Ovary (tissue), 7 donors: ENCODE measurements at regions not wholly inside any gene's neighbourhood (a gene's known extent, or its start where the extent isn't known, plus 50 kb on each side); places are given as distances from the start of the nearest gene placed in this dataset.
"Not testable (repeated sequence)": the region's sequence is repeated elsewhere in the genome, so short reads cannot be mapped to it uniquely, and the experiment has no call there.

Experiments used
- DNase-seq, 5 donors: peaks; one replicate each; pipeline ENCODE4 v3.0.0-alpha.2; 2019 to 2020
- H3K27ac ChIP-seq, 2 donors: fragments of 200-600 bp; one replicate each; pipeline versions ENCODE4 v1.5.1 to v1.8.0; 2019 to 2022
- H3K27me3 ChIP-seq: fragments of 200-600 bp; one replicate; pipeline ENCODE4 v1.8.0; 2022
- H3K36me3 ChIP-seq: fragments of 200-600 bp; sonication (generic); one replicate; pipeline ENCODE4 v1.5.1; 2019
- H3K4me1 ChIP-seq: one replicate; pipeline ENCODE4 v1.8.1; 2013; ENCODE audit warnings: mild to moderate bottlenecking, moderate library complexity; ENCODE audit not compliant: insufficient read depth
- H3K4me3 ChIP-seq: fragments of 200-600 bp; sonication (generic); one replicate; pipeline ENCODE4 v1.5.1; 2017
- H3K9me3 ChIP-seq, 2 donors: fragments of 200-600 bp in 1 of 2; sonication (generic) in 1 of 2; one replicate each; pipeline versions ENCODE4 v1.5.1 to v1.8.1; 2013 to 2019; ENCODE audit warnings: mild to moderate bottlenecking in 1 of 2, moderate library complexity in 1 of 2
- EP300 ChIP-seq: sonication (generic); formaldehyde crosslinking; IDR thresholded peaks from one replicate; pipeline ENCODE4 v1.6.1; 2017; ENCODE audit warnings: antibody characterized with exemption
- POLR2A ChIP-seq: fragments of 450-650 bp; IDR thresholded peaks from one replicate; pipeline ENCODE4 v1.6.1; 2017; ENCODE audit warnings: antibody characterized with exemption, mild to moderate bottlenecking, moderate library complexity
- WGBS, 3 donors: extraction: QIAGEN DNeasy Blood & Tissue Kit in 1 of 3; methylation state at CpG; one replicate each; pipeline versions ENCODE4 v1.1.5 to v1.1.7; 2013 to 2017; 5-methylcytosine and 5-hydroxymethylcytosine counted together
- intact Hi-C, 4 donors: fragments of 100-400 bp; cut with DNase I; formaldehyde crosslinking; loops; one replicate each; pipeline versions ENCODE4 v1.11.0 to v1.15.1; 2022 to 2023
- TF ChIP-seq, protein P1 (sequence below), 3 donors: fragments of 450-650 bp in 2 of 3; fragments of 200-600 bp in 1 of 3; IDR thresholded peaks; one replicate each; pipeline versions ENCODE4 v1.5.1 to v1.8.0; 2016 to 2022; ENCODE audit warnings: antibody characterized with exemption in 3 of 3, mild to moderate bottlenecking in 1 of 3
- donor health status: DM: no; HTN: no; CAD: no; lungs with moderate emphysema.
- donor health status: DM: no; HTN: no; CAD: no.
- donor health status: Bipolar disorder and iron deficiency.
- donor health status: DM: no; HTN: no; CAD: no.
- donor health status: DM: yes; HTN: yes; CAD: no.

DNA sequence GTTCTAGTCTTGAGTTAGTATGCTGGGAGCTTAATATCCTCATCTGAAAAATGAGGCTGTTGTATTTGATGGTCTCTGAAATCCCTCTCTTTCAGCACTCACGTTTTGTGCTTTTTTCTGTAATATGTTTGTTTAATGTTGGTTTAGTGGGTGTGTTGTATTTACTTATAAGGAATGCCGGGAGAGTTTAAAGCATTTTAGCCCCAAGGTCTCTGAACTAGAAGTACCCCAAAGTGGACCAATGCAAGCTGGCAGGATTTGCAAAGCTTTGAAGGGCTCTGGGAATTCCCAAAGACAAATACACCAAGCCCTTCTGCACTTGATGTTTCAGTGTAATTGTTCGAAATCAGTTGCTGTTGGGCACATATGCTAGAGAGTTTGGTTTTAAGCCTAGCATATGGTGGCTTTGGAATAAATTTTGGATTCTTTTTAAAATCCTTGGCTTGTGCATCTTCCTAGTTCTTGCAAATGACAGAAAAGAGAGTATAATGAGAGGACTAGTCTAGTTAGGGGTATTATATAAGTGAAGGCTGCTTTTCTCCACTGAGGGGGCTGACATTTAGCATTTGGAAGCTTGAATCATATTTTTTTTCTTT, 371.4 kb upstream of the BOD1L1 start:
- peaks cover 0 to 4% of the 10 kb centered on the region in 2 donors for H3K9me3 ChIP-seq
- TF ChIP-seq POLR2A (no peak), EP300 (no peak)
- TF ChIP-seq, protein P1, sequence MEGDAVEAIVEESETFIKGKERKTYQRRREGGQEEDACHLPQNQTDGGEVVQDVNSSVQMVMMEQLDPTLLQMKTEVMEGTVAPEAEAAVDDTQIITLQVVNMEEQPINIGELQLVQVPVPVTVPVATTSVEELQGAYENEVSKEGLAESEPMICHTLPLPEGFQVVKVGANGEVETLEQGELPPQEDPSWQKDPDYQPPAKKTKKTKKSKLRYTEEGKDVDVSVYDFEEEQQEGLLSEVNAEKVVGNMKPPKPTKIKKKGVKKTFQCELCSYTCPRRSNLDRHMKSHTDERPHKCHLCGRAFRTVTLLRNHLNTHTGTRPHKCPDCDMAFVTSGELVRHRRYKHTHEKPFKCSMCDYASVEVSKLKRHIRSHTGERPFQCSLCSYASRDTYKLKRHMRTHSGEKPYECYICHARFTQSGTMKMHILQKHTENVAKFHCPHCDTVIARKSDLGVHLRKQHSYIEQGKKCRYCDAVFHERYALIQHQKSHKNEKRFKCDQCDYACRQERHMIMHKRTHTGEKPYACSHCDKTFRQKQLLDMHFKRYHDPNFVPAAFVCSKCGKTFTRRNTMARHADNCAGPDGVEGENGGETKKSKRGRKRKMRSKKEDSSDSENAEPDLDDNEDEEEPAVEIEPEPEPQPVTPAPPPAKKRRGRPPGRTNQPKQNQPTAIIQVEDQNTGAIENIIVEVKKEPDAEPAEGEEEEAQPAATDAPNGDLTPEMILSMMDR (IDR thresholded peaks at IDR 0.05): no peak
- no peaks in the 10 kb centered on the region for H3K4me1 ChIP-seq
- H3K27me3 ChIP-seq: no peaks in the 10 kb centered on the region
- 56 to 77% (median 68%) methylated on average over 3 of the region's 3 CpGs for WGBS, 3 donors
- intact Hi-C loops: no loop called here
- no peak overlapping the region for H3K27ac ChIP-seq
- no peak overlapping the region for H3K4me3 ChIP-seq
- no peak for DNase-seq
- no peaks in the 10 kb centered on the region for H3K36me3 ChIP-seq

DNA sequence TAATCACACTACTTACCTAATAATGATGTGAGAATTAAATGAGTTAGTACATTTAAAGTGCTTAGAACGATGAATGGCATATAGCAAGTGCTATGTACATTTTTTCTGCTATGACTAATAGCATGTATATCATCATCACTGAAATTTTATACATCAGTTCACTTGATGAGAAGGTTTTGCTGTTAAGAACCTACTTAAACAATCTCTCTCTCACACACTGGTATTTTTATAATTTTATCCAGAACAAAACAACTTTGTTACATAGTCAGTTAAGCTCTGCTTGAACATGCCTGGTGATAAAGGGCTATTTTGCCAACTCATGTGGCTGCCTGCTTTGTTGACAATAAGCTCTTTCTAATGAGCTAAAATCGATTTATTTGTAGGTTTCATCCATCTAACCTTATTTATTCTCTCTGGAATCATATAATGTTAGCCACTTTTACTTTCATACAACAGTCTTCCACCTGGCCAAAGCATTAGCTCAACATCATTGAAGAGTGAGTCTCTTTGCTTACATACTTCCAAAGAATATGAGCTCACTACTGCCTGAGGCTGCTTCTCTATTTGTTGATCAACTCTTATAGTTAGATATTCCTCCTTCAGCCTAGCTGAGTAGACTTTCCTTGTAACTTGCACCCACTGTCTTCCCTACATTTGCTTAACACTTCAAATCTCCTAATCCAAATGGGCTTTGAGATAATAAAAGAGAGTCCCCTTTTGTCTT, 372.7 kb upstream of the BOD1L1 start:
- peaks cover 0 to 4% of the 10 kb centered on the region in 2 donors for H3K9me3 ChIP-seq

DNA sequence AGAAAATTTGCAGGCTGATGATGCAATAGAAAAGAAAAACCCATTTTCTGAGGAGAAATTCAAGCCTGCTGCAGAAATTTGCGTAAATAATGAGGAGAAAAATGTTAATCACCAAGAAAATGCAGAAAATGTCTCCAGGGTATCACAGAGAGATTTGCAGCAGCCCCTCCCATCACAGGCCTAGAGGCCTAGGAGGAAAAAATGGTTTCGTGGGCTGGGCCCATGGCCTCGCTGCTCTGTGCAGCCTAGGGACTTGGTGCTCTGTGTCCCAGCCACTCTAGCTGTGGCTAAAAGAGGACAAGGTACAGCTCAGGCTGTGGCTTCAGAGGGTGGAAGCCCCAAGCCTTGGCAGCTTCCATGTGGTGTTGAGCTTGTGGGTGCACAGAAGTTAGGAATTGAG, 374.8 kb upstream of the BOD1L1 start:
- DNase-seq, H3K27ac ChIP-seq, intact Hi-C loops, H3K9me3 ChIP-seq, H3K4me1 ChIP-seq, H3K4me3 ChIP-seq, H3K36me3 ChIP-seq, H3K27me3 ChIP-seq: not testable (repeated sequence)
- WGBS, 3 donors: 77 to 89% (median 80%) methylated on average over 3 of the region's 3 CpGs

More for the DNA sequence above, 372.7 kb upstream of the BOD1L1 start:
- no peak overlapping the region for H3K4me3 ChIP-seq
- no peak for TF ChIP-seq EP300
- TF ChIP-seq POLR2A: no peak
- TF ChIP-seq, protein P1 (IDR thresholded peaks at IDR 0.05): no peak
- DNase-seq: no peak
- H3K27me3 ChIP-seq: no peaks in the 10 kb centered on the region
- 47 to 57% (median 51%) methylated on average over 2 of the region's 2 CpGs for WGBS, 3 donors
- no peaks in the 10 kb centered on the region for H3K36me3 ChIP-seq
- intact Hi-C loops: no loop called here
- no peaks in the 10 kb centered on the region for H3K4me1 ChIP-seq
- H3K27ac ChIP-seq: no peak overlapping the region

DNA sequence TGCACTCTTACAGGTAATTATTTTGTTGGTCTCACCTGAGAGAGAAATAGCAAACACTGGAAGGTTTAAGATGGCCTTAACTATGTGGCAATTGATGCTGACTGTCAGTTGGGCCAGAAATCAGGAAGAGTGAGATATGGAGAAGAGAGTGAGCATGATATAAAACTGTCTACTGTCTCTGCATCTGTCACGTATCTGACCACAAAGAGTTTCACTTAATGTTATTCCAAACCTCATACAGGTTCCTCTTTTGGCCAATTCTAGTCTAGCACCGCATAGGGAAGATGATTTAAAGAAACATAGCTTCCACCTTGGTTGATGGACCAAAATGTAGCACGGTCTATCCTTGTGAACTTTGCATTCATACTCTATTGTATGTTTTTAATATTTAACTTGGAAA, 381.0 kb upstream of the BOD1L1 start:
- Histone ChIP-seq H3K4me1 (no peaks in the 10 kb centered on the region), H3K36me3 (no peaks in the 10 kb centered on the region), H3K9me3 (no peaks in the 10 kb centered on the region), H3K27ac (no peak overlapping the region), H3K27me3 (no peaks in the 10 kb centered on the region), H3K4me3 (no peak overlapping the region)
- intact Hi-C loops: no loop called here
- DNase-seq: no peak
- TF ChIP-seq, protein P1 (IDR thresholded peaks at IDR 0.05): no peak
- TF ChIP-seq POLR2A: no peak
- WGBS, 3 donors: 73 to 78% (median 76%) methylated on average over 3 of the region's 3 CpGs

DNA sequence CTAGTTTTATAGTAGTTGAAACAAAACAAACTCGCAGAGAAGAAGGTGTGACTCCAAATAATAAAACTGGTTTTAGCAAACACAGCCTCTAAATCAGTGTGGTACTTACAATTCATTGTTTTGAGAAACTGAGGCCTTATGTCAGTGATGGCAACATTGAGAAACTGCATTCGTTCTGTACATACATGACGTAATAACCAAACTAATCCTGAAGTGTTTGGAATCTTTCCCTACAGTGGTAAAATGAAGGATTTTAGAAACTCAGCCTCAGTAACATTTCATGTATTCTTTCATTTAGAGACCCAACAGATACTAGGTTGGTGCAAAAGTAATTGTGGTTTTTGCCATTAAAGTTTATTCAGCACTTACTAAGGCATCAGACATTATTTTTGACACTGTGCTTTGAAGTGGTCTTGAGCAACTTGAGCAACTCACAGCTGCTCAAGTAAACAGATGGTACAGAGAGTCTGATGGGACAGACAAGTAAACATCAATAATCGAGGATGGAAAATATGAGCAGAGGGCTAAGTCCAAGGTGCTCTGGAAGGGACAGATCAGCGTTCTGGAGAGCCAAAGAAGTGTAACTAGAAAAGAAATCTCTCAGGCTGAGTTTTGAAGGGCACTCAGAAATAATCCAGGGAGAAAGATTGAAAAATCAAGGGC, 390.8 kb upstream of the BOD1L1 start:
- 70 to 80% (median 70%) methylated on average over 5 of the region's 5 CpGs for WGBS, 3 donors
- no peak overlapping the region for H3K27ac ChIP-seq
- no peak for DNase-seq
- intact Hi-C loops: no loop called here
- H3K4me1 ChIP-seq: no peaks in the 10 kb centered on the region
- H3K27me3 ChIP-seq: no peaks in the 10 kb centered on the region
- no peaks in the 10 kb centered on the region for H3K36me3 ChIP-seq
- TF ChIP-seq, protein P1 (IDR thresholded peaks at IDR 0.05): no peak
- no peaks in the 10 kb centered on the region for H3K9me3 ChIP-seq
- no peak overlapping the region for H3K4me3 ChIP-seq
